Neuronal stem cell (in vitro differentiated cells): ENCODE measurements at regions not wholly inside any gene's neighbourhood (a gene's known extent, or its start where the extent isn't known, plus 50 kb on each side); places are given as distances from the start of the nearest gene placed in this dataset.

Source experiments
- DNase-seq: peaks from one replicate; pipeline ENCODE4 v3.0.0-alpha.2; 2013; ENCODE audit warnings: low spot score
- H2AFZ ChIP-seq: one replicate; pipeline ENCODE4 v1.6.1; 2013; ENCODE audit warnings: mild to moderate bottlenecking, low read length, inconsistent platforms
- H2AK5ac ChIP-seq: 2 replicates; pipeline ENCODE4 v1.6.1; 2013; ENCODE audit warnings: low read depth, mild to moderate bottlenecking, inconsistent platforms, low read length, moderate library complexity, mixed read lengths
- H2BK120ac ChIP-seq: 2 replicates; pipeline ENCODE4 v1.6.1; 2013; ENCODE audit warnings: low read depth, mild to moderate bottlenecking, inconsistent platforms, low read length, moderate library complexity, mixed read lengths
- H2BK12ac ChIP-seq: one replicate; pipeline ENCODE4 v1.6.1; 2013; ENCODE audit warnings: low read length, inconsistent platforms
- H2BK15ac ChIP-seq: 2 replicates; pipeline ENCODE4 v1.6.1; 2013; ENCODE audit warnings: mild to moderate bottlenecking, low read length, inconsistent platforms, mixed read lengths
- H2BK5ac ChIP-seq: one replicate; pipeline ENCODE4 v1.6.1; 2013; ENCODE audit warnings: inconsistent platforms, mild to moderate bottlenecking, low read length, moderate library complexity
- H3K14ac ChIP-seq: one replicate; pipeline ENCODE4 v1.6.1; 2013; ENCODE audit warnings: low read length, inconsistent platforms
- H3K18ac ChIP-seq: 2 replicates; pipeline ENCODE4 v1.6.1; 2013; ENCODE audit warnings: low read length, inconsistent platforms
- H3K23ac ChIP-seq: 2 replicates; pipeline ENCODE4 v1.6.1; 2013; ENCODE audit warnings: low read depth, mild to moderate bottlenecking, mixed read lengths, low read length, inconsistent platforms; ENCODE audit not compliant: poor library complexity
- H3K27ac ChIP-seq: replicated peaks from 3 replicates; pipeline ENCODE4 v1.5.1; 2013; ENCODE audit warnings: low read length, inconsistent platforms
- H3K27me3 ChIP-seq, 3 experiments: 2 replicates each; pipeline ENCODE4 v1.6.1; 2013; ENCODE audit warnings: low read length in 3 of 3, mild to moderate bottlenecking in 2 of 3, inconsistent platforms in 1 of 3, low read depth in 1 of 3, mixed read lengths in 1 of 3, moderate library complexity in 1 of 3; ENCODE audit not compliant: control insufficient read depth in 3 of 3, insufficient read depth in 3 of 3
- H3K36me3 ChIP-seq, 2 donors: replicated peaks in 1 of 2; 2 replicates each; pipeline ENCODE4 v1.6.1; 2013; ENCODE audit warnings: low read length in 2 of 2; ENCODE audit not compliant: control insufficient read depth in 2 of 2, insufficient read depth in 2 of 2
- H3K4ac ChIP-seq: 2 replicates; pipeline ENCODE4 v1.6.1; 2013; ENCODE audit warnings: inconsistent platforms, mild to moderate bottlenecking, low read length, moderate library complexity
- H3K4me1 ChIP-seq, 2 donors: 1 replicate in 1 of 2; 2 replicates in 1 of 2; pipeline ENCODE4 v1.6.1; 2013; ENCODE audit warnings: low read length in 2 of 2, low read depth in 1 of 2; ENCODE audit not compliant: control insufficient read depth in 2 of 2, insufficient read depth in 1 of 2
- H3K4me2 ChIP-seq: one replicate; pipeline ENCODE4 v1.6.1; 2013; ENCODE audit warnings: mild to moderate bottlenecking, low read length, inconsistent platforms; ENCODE audit not compliant: insufficient read depth, poor library complexity, severe bottlenecking
- H3K4me3 ChIP-seq, 2 donors: 2 replicates each; pipeline ENCODE4 v1.5.1; 2013; ENCODE audit warnings: low read length in 2 of 2, mild to moderate bottlenecking in 2 of 2, inconsistent platforms in 1 of 2, moderate library complexity in 1 of 2
- H3K79me1 ChIP-seq: one replicate; pipeline ENCODE4 v1.6.1; 2013; ENCODE audit warnings: low read depth, mild to moderate bottlenecking, inconsistent platforms, low read length, moderate library complexity
- H3K9ac ChIP-seq: one replicate; pipeline ENCODE4 v1.6.1; 2013; ENCODE audit warnings: mild to moderate bottlenecking, low read depth, low read length, inconsistent platforms; ENCODE audit not compliant: poor library complexity
- H3K9me3 ChIP-seq, 2 donors: replicated peaks in 1 of 2; 2 replicates each; pipeline versions ENCODE3 to v1.6.1; 2013; ENCODE audit warnings: low read length in 2 of 2, mild to moderate bottlenecking in 2 of 2, inconsistent platforms in 1 of 2, low read depth in 1 of 2, mixed read lengths in 1 of 2, moderate library complexity in 1 of 2; ENCODE audit not compliant: control insufficient read depth in 2 of 2, insufficient read depth in 1 of 2
- H4K8ac ChIP-seq: one replicate; pipeline ENCODE4 v1.6.1; 2013; ENCODE audit warnings: low read depth, mild to moderate bottlenecking, inconsistent platforms, low read length, moderate library complexity
- H4K91ac ChIP-seq: one replicate; pipeline ENCODE4 v1.6.1; 2013; ENCODE audit warnings: low read length, low read depth, mild to moderate bottlenecking, inconsistent platforms; ENCODE audit not compliant: poor library complexity
- WGBS, 2 donors: extraction: QIAGEN DNeasy Blood & Tissue Kit; methylation state at CpG; one replicate each; pipeline ENCODE4 v1.1.7; 2013; ENCODE audit warnings: missing lambda C conversion rate in 2 of 2, mixed read lengths in 1 of 2; ENCODE audit not compliant: insufficient read length in 2 of 2, insufficient replicate concordance in 1 of 2; ENCODE audit errors: extremely low coverage in 2 of 2; 5-methylcytosine and 5-hydroxymethylcytosine counted together

- no peak overlapping the region for H2AK5ac ChIP-seq
- no peak overlapping the region for H2BK15ac ChIP-seq
- H2BK120ac ChIP-seq = no peak overlapping the region
- H3K18ac ChIP-seq = no peak overlapping the region
- H4K91ac ChIP-seq = no peak overlapping the region
- no peak overlapping the region for H3K9ac ChIP-seq
- no peak overlapping the region for H3K23ac ChIP-seq
- H3K4ac ChIP-seq = no peak overlapping the region
- no peak overlapping the region for H3K4me3 ChIP-seq
- no peak overlapping the region for H3K27ac ChIP-seq
- H3K36me3 ChIP-seq = peaks cover 0 to 2% of the 10 kb centered on the region in 2 donors
- peaks cover 0 to 54% (median 11%) of the 10 kb centered on the region in 3 experiments for H3K27me3 ChIP-seq
- no peak for DNase-seq
- H3K4me1 ChIP-seq = peaks cover 0 to 2% of the 10 kb centered on the region in 2 donors
- no peaks in the 10 kb centered on the region for H3K79me1 ChIP-seq
- H3K4me2 ChIP-seq = no peak overlapping the region
- peaks cover 0 to 6% of the 10 kb centered on the region in 2 donors for H3K9me3 ChIP-seq
- no peak overlapping the region for H2BK12ac ChIP-seq
- no peak overlapping the region for H2AFZ ChIP-seq
- H2BK5ac ChIP-seq = no peak overlapping the region
- no peak overlapping the region for H3K14ac ChIP-seq
- WGBS, 2 donors = no CpG with 5 or more reads among the region's 5 CpGs
- H4K8ac ChIP-seq = no peak overlapping the region
Observed at GRCh38 chr14:104467236-104467635, 112.3 kb upstream of the C14orf180 start.

GRCh38 chr14:104467641-104468040 is 111.9 kb upstream of the C14orf180 start:
- peaks cover 0 to 6% of the 10 kb centered on the region in 2 donors for H3K9me3 ChIP-seq

GRCh38 chr14:104469591-104469990 is 110.0 kb upstream of the C14orf180 start:
- Histone ChIP-seq H4K91ac (no peak overlapping the region), H2AK5ac (no peak overlapping the region), H3K9ac (no peak overlapping the region), H3K14ac (no peak overlapping the region), H3K4ac (no peak overlapping the region), H3K79me1 (no peaks in the 10 kb centered on the region), H2AFZ (no peak overlapping the region), H3K4me1 (peaks cover 0 to 2% of the 10 kb centered on the region in 2 donors), H2BK15ac (no peak overlapping the region), H3K27me3 (peaks cover 0 to 44% (median 6%) of the 10 kb centered on the region in 3 experiments), H3K36me3 (peaks cover 0 to 2% of the 10 kb centered on the region in 2 donors), H3K23ac (no peak overlapping the region), H3K4me3 (no peak overlapping the region), H2BK12ac (no peak overlapping the region), H3K18ac (no peak overlapping the region), H3K27ac (no peak overlapping the region), H2BK5ac (no peak overlapping the region), H3K4me2 (no peak overlapping the region), H4K8ac (no peak overlapping the region), H2BK120ac (no peak overlapping the region), H3K9me3 (peaks cover 0 to 6% of the 10 kb centered on the region in 2 donors)
- WGBS, 2 donors = no CpG with 5 or more reads among the region's 6 CpGs
- DNase-seq = no peak

More at GRCh38 chr14:104467641-104468040, 111.9 kb upstream of the C14orf180 start:
- Histone ChIP-seq H2BK12ac (no peak overlapping the region), H3K14ac (no peak overlapping the region), H2BK120ac (no peak overlapping the region), H3K4me2 (no peak overlapping the region), H4K91ac (no peak overlapping the region), H2AK5ac (no peak overlapping the region), H3K4ac (no peak overlapping the region), H4K8ac (no peak overlapping the region), H3K9ac (no peak overlapping the region), H2AFZ (no peak overlapping the region), H3K79me1 (no peaks in the 10 kb centered on the region), H3K4me3 (no peak overlapping the region), H2BK5ac (no peak overlapping the region), H3K18ac (no peak overlapping the region), H3K23ac (no peak overlapping the region), H3K36me3 (peaks cover 0 to 2% of the 10 kb centered on the region in 2 donors), H3K27ac (no peak overlapping the region), H3K27me3 (peaks cover 0 to 50% (median 9%) of the 10 kb centered on the region in 3 experiments), H3K4me1 (peaks cover 0 to 2% of the 10 kb centered on the region in 2 donors), H2BK15ac (no peak overlapping the region)
- no CpG with 5 or more reads among the region's 7 CpGs for WGBS, 2 donors
- DNase-seq = no peak

- Histone ChIP-seq H3K4ac (no peak overlapping the region), H3K4me3 (no peak overlapping the region), H2BK15ac (no peak overlapping the region), H3K4me1 (peaks cover 0 to 2% of the 10 kb centered on the region in 2 donors), H2AK5ac (no peak overlapping the region), H2AFZ (no peak overlapping the region), H3K4me2 (no peak overlapping the region), H3K23ac (no peak overlapping the region), H3K14ac (no peak overlapping the region), H3K27ac (no peak overlapping the region), H2BK5ac (no peak overlapping the region), H2BK12ac (peak overlapping the region; percentile 76), H2BK120ac (no peak overlapping the region), H3K36me3 (peaks cover 0 to 2% of the 10 kb centered on the region in 2 donors), H3K9me3 (peaks cover 0 to 6% of the 10 kb centered on the region in 2 donors), H3K9ac (no peak overlapping the region), H3K18ac (peak overlapping the region; percentile 29), H4K91ac (no peak overlapping the region), H4K8ac (no peak overlapping the region), H3K27me3 (peaks cover 0 to 39% (median 6%) of the 10 kb centered on the region in 3 experiments), H3K79me1 (no peaks in the 10 kb centered on the region)
- no peak for DNase-seq
- no CpG with 5 or more reads among the region's 15 CpGs for WGBS, 2 donors
Observed at GRCh38 chr14:104470588-104470987, 109.0 kb upstream of the C14orf180 start.
